Stomach (tissue), 4 donors: ENCODE measurements at regions not wholly inside any gene's neighbourhood (a gene's known extent, or its start where the extent isn't known, plus 50 kb on each side); places are given as distances from the start of the nearest gene placed in this dataset.

Experiments
- EP300 ChIP-seq: sonication (generic); formaldehyde crosslinking; IDR thresholded peaks from one replicate; pipeline ENCODE4 v1.6.1; 2017; ENCODE audit warnings: antibody characterized with exemption
- POLR2A ChIP-seq, 4 donors: fragments of 450-650 bp; IDR thresholded peaks; one replicate each; pipeline ENCODE4 v1.6.1; 2016; ENCODE audit warnings: antibody characterized with exemption in 4 of 4, control low read depth in 2 of 4, mild to moderate bottlenecking in 1 of 4, moderate library complexity in 1 of 4
- TF ChIP-seq, protein P1 (sequence below), 7 experiments: fragments of 450-650 bp in 4 of 7; fragments of 200-600 bp in 3 of 7; sonication (generic) in 3 of 7; IDR thresholded peaks; one replicate each; pipeline ENCODE4 v1.5.1; 2016 to 2019; ENCODE audit warnings: antibody characterized with exemption in 7 of 7, control low read depth in 2 of 7, mild to moderate bottlenecking in 1 of 7

DNA sequence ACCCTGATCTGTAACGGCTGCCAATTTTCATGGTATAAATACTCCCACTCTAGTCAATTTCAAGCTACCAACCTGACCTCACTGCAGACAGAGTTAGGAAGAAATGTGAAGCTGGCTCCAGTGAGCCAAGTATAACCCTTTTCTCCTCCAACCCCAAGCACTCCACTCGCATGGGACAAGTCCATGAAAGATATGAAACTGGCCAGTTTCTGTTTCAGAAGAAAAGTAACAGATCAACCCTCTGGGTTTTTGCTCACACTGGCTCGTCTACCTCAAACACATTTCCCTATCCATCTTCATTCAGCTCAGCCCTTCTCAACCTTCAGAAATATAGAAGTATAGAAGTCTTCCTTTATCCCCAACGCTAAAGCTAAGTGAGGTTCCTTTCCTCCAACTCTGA lies 82.4 kb upstream of the NDP start:
- TF ChIP-seq POLR2A (IDR thresholded peaks at IDR 0.05) (no peak), EP300 (no peak)
- TF ChIP-seq, protein P1, sequence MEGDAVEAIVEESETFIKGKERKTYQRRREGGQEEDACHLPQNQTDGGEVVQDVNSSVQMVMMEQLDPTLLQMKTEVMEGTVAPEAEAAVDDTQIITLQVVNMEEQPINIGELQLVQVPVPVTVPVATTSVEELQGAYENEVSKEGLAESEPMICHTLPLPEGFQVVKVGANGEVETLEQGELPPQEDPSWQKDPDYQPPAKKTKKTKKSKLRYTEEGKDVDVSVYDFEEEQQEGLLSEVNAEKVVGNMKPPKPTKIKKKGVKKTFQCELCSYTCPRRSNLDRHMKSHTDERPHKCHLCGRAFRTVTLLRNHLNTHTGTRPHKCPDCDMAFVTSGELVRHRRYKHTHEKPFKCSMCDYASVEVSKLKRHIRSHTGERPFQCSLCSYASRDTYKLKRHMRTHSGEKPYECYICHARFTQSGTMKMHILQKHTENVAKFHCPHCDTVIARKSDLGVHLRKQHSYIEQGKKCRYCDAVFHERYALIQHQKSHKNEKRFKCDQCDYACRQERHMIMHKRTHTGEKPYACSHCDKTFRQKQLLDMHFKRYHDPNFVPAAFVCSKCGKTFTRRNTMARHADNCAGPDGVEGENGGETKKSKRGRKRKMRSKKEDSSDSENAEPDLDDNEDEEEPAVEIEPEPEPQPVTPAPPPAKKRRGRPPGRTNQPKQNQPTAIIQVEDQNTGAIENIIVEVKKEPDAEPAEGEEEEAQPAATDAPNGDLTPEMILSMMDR (IDR thresholded peaks at IDR 0.05), result no peak
